ENCODE measurements at regions not wholly inside any gene's neighbourhood (a gene's known extent, or its start where the extent isn't known, plus 50 kb on each side); places are given as distances from the start of the nearest gene placed in this dataset.
"Not testable (repeated sequence)": the region's sequence is repeated elsewhere in the genome, so short reads cannot be mapped to it uniquely, and the experiment has no call there.

DNA sequence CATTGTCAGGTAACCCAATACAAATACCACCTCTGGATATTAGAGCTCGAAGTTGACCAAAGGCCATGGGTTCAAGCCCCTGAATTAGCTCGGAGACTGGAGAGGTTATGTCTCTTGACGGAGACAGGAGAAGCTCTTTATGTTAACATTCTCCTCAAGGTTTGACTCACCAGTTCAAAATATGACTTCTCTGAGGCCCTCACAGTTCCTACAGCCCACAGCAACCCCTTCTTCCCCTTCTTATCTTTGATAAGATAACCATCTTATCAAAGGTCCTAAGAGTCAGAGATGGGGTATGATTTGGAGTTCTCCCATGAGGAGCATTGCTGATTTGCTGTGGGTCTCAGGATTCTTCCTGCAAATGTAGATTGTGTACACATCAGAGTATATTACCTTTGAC lies 246.6 kb downstream of the UBE2NL start:
- TF ChIP-seq POLR2A (IDR thresholded peaks at IDR 0.05; ENCODE audit: low read length); GATA1 (IDR thresholded peaks at IDR 0.05; ENCODE audit: low read depth, low read length): not testable (repeated sequence)
